PC-9 (cell line): ENCODE measurements at regions not wholly inside any gene's neighbourhood (a gene's known extent, or its start where the extent isn't known, plus 50 kb on each side); places are given as distances from the start of the nearest gene placed in this dataset.

Experiments
- CTCF ChIP-seq: fragments of 200-600 bp; sonication (generic); conservative IDR thresholded peaks from 2 replicates; pipeline ENCODE4 v1.6.1; 2017; ENCODE audit warnings: mixed run types, antibody characterized with exemption, mild to moderate bottlenecking, moderate library complexity
- EZH2 ChIP-seq: fragments of 200-600 bp; sonication (generic); IDR thresholded peaks from 2 replicates; pipeline ENCODE4 v1.8.0; 2017; ENCODE audit warnings: antibody characterized with exemption, low read depth

DNA sequence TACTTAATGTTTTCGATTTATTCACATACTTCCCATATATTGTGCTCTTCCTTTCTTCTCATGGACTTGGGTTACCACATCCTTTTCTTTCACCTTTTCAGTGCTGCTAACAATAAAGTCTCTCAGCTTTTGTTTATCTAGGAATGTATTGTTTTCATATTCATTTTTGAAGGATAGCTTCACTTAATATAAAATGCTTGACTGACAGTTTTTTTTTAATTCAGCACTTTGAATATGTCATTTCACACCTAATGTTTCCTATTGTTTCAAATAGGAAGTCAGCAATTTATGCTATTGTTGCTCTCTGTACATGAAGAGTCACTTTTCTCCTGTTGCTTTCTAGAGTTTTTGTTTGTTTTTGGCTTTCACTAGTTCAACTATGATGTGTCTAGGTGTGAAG is 738.3 kb upstream of the STXBP6 start:
- TF ChIP-seq CTCF (no peak), EZH2 (no peak)
